AG04449 (cell line): ENCODE measurements at regions not wholly inside any gene's neighbourhood (a gene's known extent, or its start where the extent isn't known, plus 50 kb on each side); places are given as distances from the start of the nearest gene placed in this dataset.

Source experiments
- CTCF ChIA-PET: fragments of 350-600 bp; formaldehyde crosslinking; extraction: SDS; loops from one replicate; lab custom pipeline; 2021; ENCODE audit warnings: antibody characterized with exemption; lab: Yijun Ruan, JAX
- POLR2A ChIA-PET: fragments of 400-600, 350-600 bp; formaldehyde crosslinking; extraction: SDS; loops from one replicate; lab custom pipeline; 2020; ENCODE audit warnings: antibody characterized with exemption, inconsistent platforms; lab: Yijun Ruan, JAX
- DNase-seq: peaks from one replicate; pipeline ENCODE4 v3.0.0-alpha.2; 2010; ENCODE audit warnings: low read depth, low spot score
- H3K4me3 ChIP-seq: 2 replicates; pipeline ENCODE4 v1.5.1; 2011; ENCODE audit warnings: low read depth, mild to moderate bottlenecking, control low read depth, low read length
- CTCF ChIP-seq: IDR thresholded peaks from one replicate; pipeline ENCODE4 v1.5.1; 2011; ENCODE audit warnings: mild to moderate bottlenecking, moderate library complexity, low read length, control low read depth, inconsistent platforms; ENCODE audit not compliant: insufficient read depth; ENCODE audit errors: missing control alignments

GRCh38 chr11:91404344-91404743, 820.3 kb upstream of the FAT3 start:
- CTCF ChIA-PET = no interaction called here
- no peak for TF ChIP-seq CTCF
- POLR2A ChIA-PET = no interaction called here
- no peak overlapping the region for H3K4me3 ChIP-seq
- no peak for DNase-seq

GRCh38 chr11:91397134-91397468, 827.5 kb upstream of the FAT3 start:
- no peak overlapping the region for H3K4me3 ChIP-seq
- no peak for TF ChIP-seq CTCF
- POLR2A ChIA-PET = no interaction called here
- CTCF ChIA-PET = no interaction called here
- no peak for DNase-seq

GRCh38 chr11:91396236-91397133, 828.1 kb upstream of the FAT3 start:
- CTCF ChIA-PET = no interaction called here
- POLR2A ChIA-PET = no interaction called here
- H3K4me3 ChIP-seq = no peak overlapping the region
- DNase-seq = no peak
- TF ChIP-seq CTCF = no peak

- H3K4me3 ChIP-seq = no peak overlapping the region
- no peak for DNase-seq
- POLR2A ChIA-PET = no interaction called here
- no peak for TF ChIP-seq CTCF
- CTCF ChIA-PET = no interaction called here
Measured at GRCh38 chr11:91394727-91395414, 829.7 kb upstream of the FAT3 start.

- POLR2A ChIA-PET = no interaction called here
- CTCF ChIA-PET = no interaction called here
- TF ChIP-seq CTCF = no peak
- no peak for DNase-seq
- H3K4me3 ChIP-seq = no peak overlapping the region
Measured at GRCh38 chr11:91394073-91394726, 830.4 kb upstream of the FAT3 start.

GRCh38 chr11:91382946-91383345, 841.7 kb upstream of the FAT3 start:
- CTCF ChIA-PET = no interaction called here
- no peak for DNase-seq
- no peak for TF ChIP-seq CTCF
- H3K4me3 ChIP-seq = no peak overlapping the region
- POLR2A ChIA-PET = no interaction called here
